ENCODE measurements at regions not wholly inside any gene's neighbourhood (a gene's known extent, or its start where the extent isn't known, plus 50 kb on each side); places are given as distances from the start of the nearest gene placed in this dataset.

DNA sequence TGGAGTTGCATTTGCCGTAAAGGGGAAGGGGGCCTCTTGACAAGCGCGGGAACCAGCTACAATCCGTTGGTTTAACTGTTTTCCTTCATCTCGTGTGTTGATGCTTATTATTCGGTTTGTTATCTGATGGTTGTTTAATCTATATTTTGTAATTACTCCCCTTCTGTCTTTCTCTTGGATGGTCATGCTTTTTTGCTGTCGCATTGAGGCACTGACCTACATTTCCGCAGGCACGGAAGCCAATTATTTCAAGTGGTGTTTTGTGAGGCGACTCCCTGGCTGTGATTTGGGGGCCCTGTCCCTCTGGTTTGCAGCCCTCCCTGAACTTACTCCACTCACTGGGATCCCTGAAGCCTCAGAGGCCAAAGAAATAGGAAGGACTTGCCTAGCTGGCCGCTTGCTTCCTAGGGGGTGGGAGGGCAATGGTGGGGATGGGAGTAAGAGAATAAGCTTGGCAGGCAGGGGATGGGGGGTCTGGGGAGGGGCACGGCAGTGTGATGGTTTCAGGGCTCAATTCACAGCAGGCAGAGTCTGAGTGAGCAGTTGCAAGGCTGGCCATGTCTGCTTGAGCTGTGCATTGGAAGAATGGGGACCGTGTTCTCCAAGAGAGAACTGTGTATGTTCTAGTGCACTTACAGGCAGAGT, 165.8 kb upstream of the B3GAT1 start:
- no peak overlapping the region for H3K4me3 ChIP-seq (ENCODE audit: low read depth, low read length)
- TF ChIP-seq, protein P1, sequence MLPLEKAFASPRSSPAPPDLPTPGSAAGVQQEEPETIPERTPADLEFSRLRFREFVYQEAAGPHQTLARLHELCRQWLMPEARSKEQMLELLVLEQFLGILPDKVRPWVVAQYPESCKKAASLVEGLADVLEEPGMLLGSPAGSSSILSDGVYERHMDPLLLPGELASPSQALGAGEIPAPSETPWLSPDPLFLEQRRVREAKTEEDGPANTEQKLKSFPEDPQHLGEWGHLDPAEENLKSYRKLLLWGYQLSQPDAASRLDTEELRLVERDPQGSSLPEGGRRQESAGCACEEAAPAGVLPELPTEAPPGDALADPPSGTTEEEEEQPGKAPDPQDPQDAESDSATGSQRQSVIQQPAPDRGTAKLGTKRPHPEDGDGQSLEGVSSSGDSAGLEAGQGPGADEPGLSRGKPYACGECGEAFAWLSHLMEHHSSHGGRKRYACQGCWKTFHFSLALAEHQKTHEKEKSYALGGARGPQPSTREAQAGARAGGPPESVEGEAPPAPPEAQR (tag by site-specific recombination; IDR thresholded peaks at IDR 0.05): no peak
- no peak for TF ChIP-seq ZNF549 (tag by site-specific recombination; IDR thresholded peaks at IDR 0.05)
- TF ChIP-seq ZNF621 (tag by site-specific recombination; IDR thresholded peaks at IDR 0.05): no peak
- TF ChIP-seq ZNF501 (tag by site-specific recombination; IDR thresholded peaks at IDR 0.05): no peak
- no peak for TF ChIP-seq ZNF416 (tag by site-specific recombination; IDR thresholded peaks at IDR 0.05)
- TF ChIP-seq YY1 (tag by site-specific recombination; IDR thresholded peaks at IDR 0.05): no peak
- no peak for TF ChIP-seq ZFP41 (tag by site-specific recombination; IDR thresholded peaks at IDR 0.05; ENCODE audit: borderline replicate concordance)
- no peak for TF ChIP-seq ZNF76 (tag by site-specific recombination; IDR thresholded peaks at IDR 0.05; ENCODE audit: borderline replicate concordance, low read depth)
- no peak for TF ChIP-seq ZNF175 (tag by site-specific recombination; IDR thresholded peaks at IDR 0.05)
- no peak for TF ChIP-seq SCRT1 (tag by site-specific recombination; IDR thresholded peaks at IDR 0.05; ENCODE audit: borderline replicate concordance)
- TF ChIP-seq ZBTB8A (tag by site-specific recombination; IDR thresholded peaks at IDR 0.05): no peak
- no peak for TF ChIP-seq ZNF843 (tag by site-specific recombination; IDR thresholded peaks at IDR 0.05)
- TF ChIP-seq YY2 (tag by site-specific recombination; IDR thresholded peaks at IDR 0.05): no peak
- no peak for TF ChIP-seq HOXD13 (CRISPR knock-in tag; IDR thresholded peaks at IDR 0.05; ENCODE audit: borderline replicate concordance)
- no peak for TF ChIP-seq TRIM28 (IDR thresholded peaks at IDR 0.05; ENCODE audit: borderline replicate concordance, low read length)
- TF ChIP-seq TCF7L2 (IDR thresholded peaks at IDR 0.05; ENCODE audit: borderline replicate concordance, low read depth, low read length): no peak
- no peak for TF ChIP-seq IKZF3 (tag by site-specific recombination; IDR thresholded peaks at IDR 0.05)
- no peak for TF ChIP-seq SP3 (tag by site-specific recombination; IDR thresholded peaks at IDR 0.05)
- POLR2A ChIA-PET: no interaction called here
- H3K9me3 ChIP-seq (ENCODE audit: control insufficient read depth, insufficient read depth, low read depth, low read length): no peaks in the 10 kb centered on the region
- no peaks in the 10 kb centered on the region for H3K4me1 ChIP-seq (ENCODE audit: control insufficient read depth, insufficient read depth, low read length)
- H3K27ac ChIP-seq (ENCODE audit: extremely low read depth, low read depth, low read length): no peak overlapping the region
- CTCF ChIA-PET: interaction anchor here (0.9 to 1.2 kb wide), 3 partner anchors 14 to 498 kb away, joined by 4 read pairs; no protein-coding TSS in a partner anchor
- H3K36me3 ChIP-seq (ENCODE audit: control insufficient read depth in 2 of 2, insufficient read depth in 1 of 2, low read length in 2 of 2): no peaks in the 10 kb centered on the region

DNA sequence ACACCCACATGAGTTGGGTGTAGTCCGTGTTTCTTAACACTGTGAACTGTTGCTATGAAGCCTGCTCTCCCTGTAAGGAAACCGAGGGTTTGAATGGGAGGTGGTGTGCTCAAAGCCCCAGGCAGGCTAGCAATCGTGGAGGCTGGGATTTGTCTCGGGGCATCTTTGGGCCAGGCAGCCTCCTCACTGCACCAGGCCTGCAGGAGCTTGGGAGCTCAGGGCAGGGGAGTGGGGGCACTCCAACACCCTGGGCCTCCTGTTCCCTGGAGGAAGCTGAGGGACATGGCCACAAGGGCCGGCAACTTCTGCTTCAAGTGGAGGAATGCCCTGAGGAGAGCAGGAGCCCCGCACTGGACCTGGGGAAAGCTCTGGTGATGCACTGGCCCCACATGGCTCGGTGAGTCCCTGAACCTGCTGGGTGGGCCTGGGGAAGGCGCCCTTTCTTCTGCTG, 164.7 kb upstream of the B3GAT1 start:
- no peaks in the 10 kb centered on the region for H3K9me3 ChIP-seq (ENCODE audit: control insufficient read depth, insufficient read depth, low read depth, low read length)
- no peak overlapping the region for H3K4me3 ChIP-seq (ENCODE audit: low read depth, low read length)
- CTCF ChIA-PET: no interaction called here
- no peak overlapping the region for H3K27ac ChIP-seq (ENCODE audit: extremely low read depth, low read depth, low read length)
- POLR2A ChIA-PET: no interaction called here
- no peaks in the 10 kb centered on the region for H3K36me3 ChIP-seq (ENCODE audit: control insufficient read depth in 2 of 2, insufficient read depth in 1 of 2, low read length in 2 of 2)
- H3K4me1 ChIP-seq (ENCODE audit: control insufficient read depth, insufficient read depth, low read length): no peaks in the 10 kb centered on the region
- TF ChIP-seq, protein P2, sequence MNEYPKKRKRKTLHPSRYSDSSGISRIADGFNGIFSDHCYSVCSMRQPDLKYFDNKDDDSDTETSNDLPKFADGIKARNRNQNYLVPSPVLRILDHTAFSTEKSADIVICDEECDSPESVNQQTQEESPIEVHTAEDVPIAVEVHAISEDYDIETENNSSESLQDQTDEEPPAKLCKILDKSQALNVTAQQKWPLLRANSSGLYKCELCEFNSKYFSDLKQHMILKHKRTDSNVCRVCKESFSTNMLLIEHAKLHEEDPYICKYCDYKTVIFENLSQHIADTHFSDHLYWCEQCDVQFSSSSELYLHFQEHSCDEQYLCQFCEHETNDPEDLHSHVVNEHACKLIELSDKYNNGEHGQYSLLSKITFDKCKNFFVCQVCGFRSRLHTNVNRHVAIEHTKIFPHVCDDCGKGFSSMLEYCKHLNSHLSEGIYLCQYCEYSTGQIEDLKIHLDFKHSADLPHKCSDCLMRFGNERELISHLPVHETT (tag by site-specific recombination; IDR thresholded peaks at IDR 0.05): no peak
- TF ChIP-seq ZNF112 (tag by site-specific recombination; IDR thresholded peaks at IDR 0.05) (no peak), IKZF3 (tag by site-specific recombination; IDR thresholded peaks at IDR 0.05) (no peak), ZNF561 (tag by site-specific recombination; IDR thresholded peaks at IDR 0.05; ENCODE audit: borderline replicate concordance) (no peak), ZFHX2 (tag by site-specific recombination; conservative IDR thresholded peaks at IDR 0.05) (no peak), ZNF585B (tag by site-specific recombination; IDR thresholded peaks at IDR 0.05) (no peak), BCL11B (tag by site-specific recombination; IDR thresholded peaks at IDR 0.05; ENCODE audit: low read depth) (no peak)

Data from HEK293 (cell line).